ENCODE measurements at regions not wholly inside any gene's neighbourhood (a gene's known extent, or its start where the extent isn't known, plus 50 kb on each side); places are given as distances from the start of the nearest gene placed in this dataset.

DNA sequence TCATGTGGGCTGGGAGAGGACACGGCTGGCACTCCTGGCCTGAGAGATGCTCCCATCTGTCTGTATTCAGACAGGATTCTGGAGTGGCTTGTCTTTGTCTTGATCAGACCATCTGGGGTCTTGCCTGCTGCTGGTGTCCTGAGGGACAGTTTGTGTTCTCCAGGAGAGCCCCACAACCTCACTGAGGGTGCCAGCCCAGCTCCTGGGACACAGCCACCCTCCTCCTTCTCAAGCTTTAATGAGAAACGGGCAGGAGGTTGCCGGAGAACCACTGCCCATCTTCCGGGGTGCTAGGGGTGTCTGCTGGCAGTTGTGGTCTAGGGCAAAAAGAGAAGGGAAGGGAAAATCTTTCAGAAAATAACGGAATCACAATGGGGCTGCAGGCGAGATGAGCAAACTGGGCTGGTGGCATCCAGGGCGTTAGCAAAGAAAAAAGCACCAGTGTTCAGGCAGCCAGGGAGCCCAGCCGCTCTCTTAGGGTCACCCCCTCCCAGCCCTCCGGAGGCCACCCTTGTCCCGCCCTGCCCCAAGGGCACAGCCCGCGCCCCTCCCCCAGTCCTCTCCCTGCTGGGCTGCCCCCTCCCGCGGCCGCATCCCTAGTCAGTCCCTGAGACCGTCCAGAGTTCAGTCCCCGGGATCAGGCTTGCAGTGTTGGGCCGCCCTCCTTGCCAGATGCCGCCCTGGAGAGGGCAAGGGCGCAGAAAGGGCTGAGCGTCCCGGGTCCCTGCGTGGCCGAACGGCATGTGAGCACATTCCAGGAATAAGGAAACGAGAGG lies 824.7 kb downstream of the KCNJ18 start:
- H3K9me2 ChIP-seq (ENCODE audit: insufficient read depth): no peaks in the 10 kb centered on the region
- POLR2A ChIA-PET: no interaction called here
- H3K36me3 ChIP-seq (ENCODE audit: control insufficient read depth in 1 of 2, insufficient read depth in 2 of 2, low read length in 2 of 2): no peaks in the 10 kb centered on the region
- H4K20me1 ChIP-seq (ENCODE audit: insufficient read depth): no peaks in the 10 kb centered on the region
- no peak for DNase-seq (ENCODE audit: low read depth, low spot score)
- CTCF ChIA-PET: no interaction called here
- no peaks in the 10 kb centered on the region for H3K79me2 ChIP-seq (ENCODE audit: insufficient read depth, low read length)
- peaks cover 0 to 5% of the 10 kb centered on the region in 2 experiments; a peak in 1 of 4 replicates for H3K9me3 ChIP-seq (ENCODE audit: control insufficient read depth in 1 of 2, insufficient read depth in 1 of 2, low read depth in 1 of 2, low read length in 2 of 2)
- H2AFZ ChIP-seq (ENCODE audit: low read depth, low read length, poor library complexity, severe bottlenecking): no peak overlapping the region
- intact Hi-C loops (cut with micrococcal nuclease): no loop called here
- no peak overlapping the region for H3K4me2 ChIP-seq (ENCODE audit: low read length)
- H3K9ac ChIP-seq (ENCODE audit: low read length): no peak overlapping the region
- RAD21 ChIA-PET (ENCODE audit: low non-redundant PET in 1 of 2, low total read pairs in 2 of 2, uncharacterized antibody in 2 of 2, unreplicated experiment in 2 of 2): no interaction called here
- H3K27me3 ChIP-seq (ENCODE audit: insufficient read depth, low read length): no peaks in the 10 kb centered on the region
- H3K4me1 ChIP-seq (ENCODE audit: control insufficient read depth in 1 of 2, insufficient read depth in 2 of 2, low read length in 2 of 2): no peaks in the 10 kb centered on the region
- BruUV-seq (replicated peaks): no TSS peak
- TF ChIP-seq CEBPB (IDR thresholded peaks at IDR 0.05; ENCODE audit: low read depth) (no peak), EGR1 (IDR thresholded peaks at IDR 0.05; ENCODE audit: low read depth) (no peak), POLR2AphosphoS5 (IDR thresholded peaks at IDR 0.05; ENCODE audit: low read depth, low read length) (no peak), SIN3A (IDR thresholded peaks at IDR 0.05; ENCODE audit: low read depth) (no peak), ELF1 (IDR thresholded peaks at IDR 0.05; ENCODE audit: borderline replicate concordance, low read depth) (no peak)
- TF ChIP-seq, protein P1, sequence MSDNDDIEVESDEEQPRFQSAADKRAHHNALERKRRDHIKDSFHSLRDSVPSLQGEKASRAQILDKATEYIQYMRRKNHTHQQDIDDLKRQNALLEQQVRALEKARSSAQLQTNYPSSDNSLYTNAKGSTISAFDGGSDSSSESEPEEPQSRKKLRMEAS (IDR thresholded peaks at IDR 0.05): no peak
- TF ChIP-seq, protein P2, sequence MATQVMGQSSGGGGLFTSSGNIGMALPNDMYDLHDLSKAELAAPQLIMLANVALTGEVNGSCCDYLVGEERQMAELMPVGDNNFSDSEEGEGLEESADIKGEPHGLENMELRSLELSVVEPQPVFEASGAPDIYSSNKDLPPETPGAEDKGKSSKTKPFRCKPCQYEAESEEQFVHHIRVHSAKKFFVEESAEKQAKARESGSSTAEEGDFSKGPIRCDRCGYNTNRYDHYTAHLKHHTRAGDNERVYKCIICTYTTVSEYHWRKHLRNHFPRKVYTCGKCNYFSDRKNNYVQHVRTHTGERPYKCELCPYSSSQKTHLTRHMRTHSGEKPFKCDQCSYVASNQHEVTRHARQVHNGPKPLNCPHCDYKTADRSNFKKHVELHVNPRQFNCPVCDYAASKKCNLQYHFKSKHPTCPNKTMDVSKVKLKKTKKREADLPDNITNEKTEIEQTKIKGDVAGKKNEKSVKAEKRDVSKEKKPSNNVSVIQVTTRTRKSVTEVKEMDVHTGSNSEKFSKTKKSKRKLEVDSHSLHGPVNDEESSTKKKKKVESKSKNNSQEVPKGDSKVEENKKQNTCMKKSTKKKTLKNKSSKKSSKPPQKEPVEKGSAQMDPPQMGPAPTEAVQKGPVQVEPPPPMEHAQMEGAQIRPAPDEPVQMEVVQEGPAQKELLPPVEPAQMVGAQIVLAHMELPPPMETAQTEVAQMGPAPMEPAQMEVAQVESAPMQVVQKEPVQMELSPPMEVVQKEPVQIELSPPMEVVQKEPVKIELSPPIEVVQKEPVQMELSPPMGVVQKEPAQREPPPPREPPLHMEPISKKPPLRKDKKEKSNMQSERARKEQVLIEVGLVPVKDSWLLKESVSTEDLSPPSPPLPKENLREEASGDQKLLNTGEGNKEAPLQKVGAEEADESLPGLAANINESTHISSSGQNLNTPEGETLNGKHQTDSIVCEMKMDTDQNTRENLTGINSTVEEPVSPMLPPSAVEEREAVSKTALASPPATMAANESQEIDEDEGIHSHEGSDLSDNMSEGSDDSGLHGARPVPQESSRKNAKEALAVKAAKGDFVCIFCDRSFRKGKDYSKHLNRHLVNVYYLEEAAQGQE (IDR thresholded peaks at IDR 0.05; ENCODE audit: low read depth): no peak
- no peak for ATAC-seq
- no peak overlapping the region for H3K4me3 ChIP-seq (replicated peaks in 1 of 2; ENCODE audit: low read depth in 1 of 2, low read length in 2 of 2)
- H3K27ac ChIP-seq (ENCODE audit: low read depth, low read length): no peak overlapping the region

Measured in HCT116 (cell line).